ENCODE measurements at regions not wholly inside any gene's neighbourhood (a gene's known extent, or its start where the extent isn't known, plus 50 kb on each side); places are given as distances from the start of the nearest gene placed in this dataset.
A peak's percentile ranks its signal among the peaks of the same experiment; 100 is the strongest.
"Not testable (repeated sequence)": the region's sequence is repeated elsewhere in the genome, so short reads cannot be mapped to it uniquely, and the experiment has no call there.

DNA sequence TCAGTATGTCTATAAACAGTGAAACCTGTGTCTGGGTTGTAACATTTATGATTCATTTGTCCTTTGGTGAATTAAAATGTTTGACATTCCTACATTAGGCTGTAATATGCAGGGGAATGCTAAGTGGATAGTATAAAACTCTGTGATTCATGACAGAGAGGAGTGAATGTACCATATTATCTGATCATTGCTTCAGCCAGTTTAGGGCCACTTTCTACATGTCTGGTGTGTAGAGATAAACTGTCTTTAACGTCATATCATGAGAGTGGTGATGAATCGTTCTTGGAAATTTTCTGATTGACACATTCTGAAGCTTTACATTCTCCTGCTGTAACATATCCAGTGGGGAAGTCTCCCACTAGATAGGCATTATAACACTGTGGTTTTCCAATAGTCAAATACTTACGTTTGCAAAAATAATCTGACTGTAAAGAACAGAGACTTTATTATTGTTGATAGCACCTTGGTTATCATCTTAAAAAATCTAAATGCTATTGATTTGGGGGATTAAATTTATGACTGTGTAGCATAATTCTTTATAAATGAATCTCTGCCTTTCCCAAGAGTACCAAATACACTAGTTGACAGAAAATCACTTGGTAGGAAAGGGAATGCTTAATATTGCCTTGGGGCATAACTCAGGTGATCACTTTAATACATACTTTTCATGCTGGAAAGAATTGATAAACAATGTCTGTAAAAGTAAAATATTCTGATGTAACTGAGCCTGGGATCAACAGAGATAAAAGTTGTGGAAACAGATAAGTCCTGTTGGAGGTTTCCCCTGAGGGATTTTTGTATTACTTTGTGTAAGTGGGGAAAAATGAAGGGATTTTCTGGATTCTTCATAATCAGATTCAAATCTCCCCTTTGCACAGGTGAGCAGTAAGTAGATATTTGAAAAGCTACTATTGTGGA is 427.9 kb downstream of the JRKL start:
- Histone ChIP-seq H3K4me1 (ENCODE audit: control extremely low read depth in 1 of 4, control insufficient read depth in 4 of 4, insufficient read depth in 4 of 4, low read length in 3 of 4) (no peaks in the 10 kb centered on the region), H3K36me3 (ENCODE audit: control insufficient read depth in 4 of 4, insufficient read depth in 4 of 4, low read length in 3 of 4) (no peaks in the 10 kb centered on the region), H3K9me3 (ENCODE audit: control extremely low read depth in 1 of 5, control insufficient read depth in 4 of 5, insufficient read depth in 2 of 5, low read depth in 1 of 5, low read length in 4 of 5) (no peaks in the 10 kb centered on the region), H3K4me3 (ENCODE audit: control insufficient read depth in 1 of 7, extremely low read depth in 1 of 7, insufficient read depth in 4 of 7, low read depth in 2 of 7, low read length in 6 of 7) (no peak overlapping the region), H3K27me3 (replicated peaks in 2 of 5; ENCODE audit: control insufficient read depth in 4 of 5, insufficient read depth in 5 of 5, low read length in 4 of 5) (no peaks in the 10 kb centered on the region), H3K27ac (ENCODE audit: insufficient read depth in 1 of 2, low read depth in 1 of 2, low read length in 2 of 2, poor library complexity in 1 of 2, severe bottlenecking in 2 of 2) (no peak overlapping the region)
- POLR2A ChIA-PET: no interaction called here
- CTCF ChIA-PET: no interaction called here
- no peak for DNase-seq
- 76% methylated on average over 2 of the region's 3 CpGs for WGBS (ENCODE audit: insufficient coverage)

DNA sequence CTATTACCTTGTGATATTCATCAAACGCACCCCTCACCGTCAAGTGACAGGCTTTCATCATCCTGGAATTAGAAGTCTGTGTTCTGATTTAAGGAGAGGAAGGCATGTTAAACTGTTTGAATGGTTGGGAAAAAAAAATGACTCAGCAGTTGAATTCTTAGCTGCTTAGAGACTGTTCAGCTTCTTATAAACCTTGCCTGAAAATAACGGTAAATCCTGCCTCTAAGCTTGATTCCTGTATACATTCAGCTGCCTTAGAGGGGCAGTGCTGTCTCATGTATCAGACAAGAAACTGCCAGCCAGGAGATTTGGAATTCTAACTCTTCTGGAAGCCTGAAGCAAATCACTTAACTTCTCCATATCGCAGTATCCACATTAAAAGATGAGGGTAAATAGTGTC is 437.4 kb downstream of the JRKL start:
- no CpG with 5 or more reads among the region's 4 CpGs for WGBS (ENCODE audit: insufficient coverage)
- H3K27ac ChIP-seq (ENCODE audit: insufficient read depth in 1 of 2, low read depth in 1 of 2, low read length in 2 of 2, poor library complexity in 1 of 2, severe bottlenecking in 2 of 2): no peak overlapping the region
- DNase-seq: peak in 1 of 3 donors; percentile 1
- no peaks in the 10 kb centered on the region for H3K9me3 ChIP-seq (ENCODE audit: control extremely low read depth in 1 of 5, control insufficient read depth in 4 of 5, insufficient read depth in 2 of 5, low read depth in 1 of 5, low read length in 4 of 5)
- ChIA-PET POLR2A (no interaction called here), CTCF (no interaction called here)
- no peaks in the 10 kb centered on the region for H3K27me3 ChIP-seq (replicated peaks in 2 of 5; ENCODE audit: control insufficient read depth in 4 of 5, insufficient read depth in 5 of 5, low read length in 4 of 5)
- no peaks in the 10 kb centered on the region for H3K36me3 ChIP-seq (ENCODE audit: control insufficient read depth in 4 of 4, insufficient read depth in 4 of 4, low read length in 3 of 4)
- H3K4me3 ChIP-seq (ENCODE audit: control insufficient read depth in 1 of 7, extremely low read depth in 1 of 7, insufficient read depth in 4 of 7, low read depth in 2 of 7, low read length in 6 of 7): no peak overlapping the region
- no peaks in the 10 kb centered on the region for H3K4me1 ChIP-seq (ENCODE audit: control extremely low read depth in 1 of 4, control insufficient read depth in 4 of 4, insufficient read depth in 4 of 4, low read length in 3 of 4)

GRCh38 chr11:96841792-96842191 is 452.0 kb downstream of the JRKL start:
- Histone ChIP-seq H3K36me3 (ENCODE audit: control insufficient read depth in 4 of 4, insufficient read depth in 4 of 4, low read length in 3 of 4) (no peaks in the 10 kb centered on the region), H3K4me1 (ENCODE audit: control extremely low read depth in 1 of 4, control insufficient read depth in 4 of 4, insufficient read depth in 4 of 4, low read length in 3 of 4) (no peaks in the 10 kb centered on the region), H3K4me3 (ENCODE audit: control insufficient read depth in 1 of 7, extremely low read depth in 1 of 7, insufficient read depth in 4 of 7, low read depth in 2 of 7, low read length in 6 of 7) (no peak overlapping the region), H3K9me3 (ENCODE audit: control extremely low read depth in 1 of 5, control insufficient read depth in 4 of 5, insufficient read depth in 2 of 5, low read depth in 1 of 5, low read length in 4 of 5) (no peaks in the 10 kb centered on the region), H3K27ac (ENCODE audit: insufficient read depth in 1 of 2, low read depth in 1 of 2, low read length in 2 of 2, poor library complexity in 1 of 2, severe bottlenecking in 2 of 2) (no peak overlapping the region), H3K27me3 (replicated peaks in 2 of 5; ENCODE audit: control insufficient read depth in 4 of 5, insufficient read depth in 5 of 5, low read length in 4 of 5) (no peaks in the 10 kb centered on the region)
- no peak for DNase-seq
- ChIA-PET POLR2A (no interaction called here), CTCF (no interaction called here)
- WGBS (ENCODE audit: insufficient coverage): no CpG with 5 or more reads among the region's 2 CpGs

- Histone ChIP-seq H3K9me3 (ENCODE audit: control extremely low read depth in 1 of 5, control insufficient read depth in 4 of 5, insufficient read depth in 2 of 5, low read depth in 1 of 5, low read length in 4 of 5) (no peaks in the 10 kb centered on the region), H3K27me3 (replicated peaks in 2 of 5; ENCODE audit: control insufficient read depth in 4 of 5, insufficient read depth in 5 of 5, low read length in 4 of 5) (no peaks in the 10 kb centered on the region), H3K4me1 (ENCODE audit: control extremely low read depth in 1 of 4, control insufficient read depth in 4 of 4, insufficient read depth in 4 of 4, low read length in 3 of 4) (no peaks in the 10 kb centered on the region), H3K27ac (ENCODE audit: insufficient read depth in 1 of 2, low read depth in 1 of 2, low read length in 2 of 2, poor library complexity in 1 of 2, severe bottlenecking in 2 of 2) (no peak overlapping the region), H3K36me3 (ENCODE audit: control insufficient read depth in 4 of 4, insufficient read depth in 4 of 4, low read length in 3 of 4) (no peaks in the 10 kb centered on the region), H3K4me3 (ENCODE audit: control insufficient read depth in 1 of 7, extremely low read depth in 1 of 7, insufficient read depth in 4 of 7, low read depth in 2 of 7, low read length in 6 of 7) (no peak overlapping the region)
- CTCF ChIA-PET: no interaction called here
- POLR2A ChIA-PET: no interaction called here
- no CpG with 5 or more reads among the region's 1 CpG for WGBS (ENCODE audit: insufficient coverage)
- no peak for DNase-seq
These were observed 452.9 kb downstream of the JRKL start for GRCh38 chr11:96842731-96843130.

GRCh38 chr11:96854425-96854824 is 464.6 kb downstream of the JRKL start:
- Histone ChIP-seq H3K4me3 (ENCODE audit: control insufficient read depth in 1 of 7, extremely low read depth in 1 of 7, insufficient read depth in 4 of 7, low read depth in 2 of 7, low read length in 6 of 7) (no peak overlapping the region), H3K27ac (ENCODE audit: insufficient read depth in 1 of 2, low read depth in 1 of 2, low read length in 2 of 2, poor library complexity in 1 of 2, severe bottlenecking in 2 of 2) (no peak overlapping the region), H3K27me3 (replicated peaks in 2 of 5; ENCODE audit: control insufficient read depth in 4 of 5, insufficient read depth in 5 of 5, low read length in 4 of 5) (no peaks in the 10 kb centered on the region), H3K36me3 (ENCODE audit: control insufficient read depth in 4 of 4, insufficient read depth in 4 of 4, low read length in 3 of 4) (no peaks in the 10 kb centered on the region), H3K9me3 (ENCODE audit: control extremely low read depth in 1 of 5, control insufficient read depth in 4 of 5, insufficient read depth in 2 of 5, low read depth in 1 of 5, low read length in 4 of 5) (no peaks in the 10 kb centered on the region), H3K4me1 (ENCODE audit: control extremely low read depth in 1 of 4, control insufficient read depth in 4 of 4, insufficient read depth in 4 of 4, low read length in 3 of 4) (no peaks in the 10 kb centered on the region)
- 100% methylated on average over 1 of the region's 3 CpGs for WGBS (ENCODE audit: insufficient coverage)
- no peak for DNase-seq
- POLR2A ChIA-PET: no interaction called here
- CTCF ChIA-PET: no interaction called here

DNA sequence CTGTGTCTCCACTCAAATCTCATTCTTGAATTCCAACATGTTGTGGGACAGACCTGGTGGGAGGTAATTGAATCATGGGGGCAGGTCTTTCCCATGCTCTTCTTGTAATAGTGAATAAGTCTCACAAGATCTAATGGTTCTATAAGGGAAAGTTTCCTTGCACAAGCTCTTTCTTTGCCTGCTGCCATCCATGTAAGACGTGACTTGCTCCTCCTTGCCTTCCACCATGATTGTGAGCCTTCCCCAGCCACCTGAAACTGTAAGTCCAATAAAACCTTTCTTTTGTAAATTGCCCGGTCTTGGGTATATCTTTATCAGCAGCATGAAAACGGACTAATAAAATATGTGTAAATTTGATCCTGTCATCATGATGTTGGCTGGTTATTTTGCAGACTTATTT is 471.9 kb downstream of the JRKL start:
- H3K27me3 ChIP-seq (replicated peaks in 2 of 5; ENCODE audit: control insufficient read depth in 4 of 5, insufficient read depth in 5 of 5, low read length in 4 of 5); CTCF ChIA-PET; DNase-seq; H3K4me1 ChIP-seq (ENCODE audit: control extremely low read depth in 1 of 4, control insufficient read depth in 4 of 4, insufficient read depth in 4 of 4, low read length in 3 of 4); H3K36me3 ChIP-seq (ENCODE audit: control insufficient read depth in 4 of 4, insufficient read depth in 4 of 4, low read length in 3 of 4); H3K4me3 ChIP-seq (ENCODE audit: control insufficient read depth in 1 of 7, extremely low read depth in 1 of 7, insufficient read depth in 4 of 7, low read depth in 2 of 7, low read length in 6 of 7); POLR2A ChIA-PET; H3K27ac ChIP-seq (ENCODE audit: insufficient read depth in 1 of 2, low read depth in 1 of 2, low read length in 2 of 2, poor library complexity in 1 of 2, severe bottlenecking in 2 of 2); H3K9me3 ChIP-seq (ENCODE audit: control extremely low read depth in 1 of 5, control insufficient read depth in 4 of 5, insufficient read depth in 2 of 5, low read depth in 1 of 5, low read length in 4 of 5): not testable (repeated sequence)
- 100% methylated on average over 3 of the region's 3 CpGs for WGBS (ENCODE audit: insufficient coverage)

GRCh38 chr11:96863520-96863919 is 473.7 kb downstream of the JRKL start:
- H3K27ac ChIP-seq (ENCODE audit: insufficient read depth in 1 of 2, low read depth in 1 of 2, low read length in 2 of 2, poor library complexity in 1 of 2, severe bottlenecking in 2 of 2): no peak overlapping the region
- no peak overlapping the region for H3K4me3 ChIP-seq (ENCODE audit: control insufficient read depth in 1 of 7, extremely low read depth in 1 of 7, insufficient read depth in 4 of 7, low read depth in 2 of 7, low read length in 6 of 7)
- ChIA-PET CTCF (no interaction called here), POLR2A (no interaction called here)
- DNase-seq: no peak
- peaks cover 0 to 2% (median 0%) of the 10 kb centered on the region in 5 experiments for H3K9me3 ChIP-seq (ENCODE audit: control extremely low read depth in 1 of 5, control insufficient read depth in 4 of 5, insufficient read depth in 2 of 5, low read depth in 1 of 5, low read length in 4 of 5)
- H3K4me1 ChIP-seq (ENCODE audit: control extremely low read depth in 1 of 4, control insufficient read depth in 4 of 4, insufficient read depth in 4 of 4, low read length in 3 of 4): no peaks in the 10 kb centered on the region
- H3K27me3 ChIP-seq (replicated peaks in 2 of 5; ENCODE audit: control insufficient read depth in 4 of 5, insufficient read depth in 5 of 5, low read length in 4 of 5): no peaks in the 10 kb centered on the region
- H3K36me3 ChIP-seq (ENCODE audit: control insufficient read depth in 4 of 4, insufficient read depth in 4 of 4, low read length in 3 of 4): no peaks in the 10 kb centered on the region
- 90% methylated on average over 2 of the region's 3 CpGs for WGBS (ENCODE audit: insufficient coverage)

All from common myeloid progenitor, CD34-positive (primary cell).